Mesenchymal stem cell (in vitro differentiated cells and primary cell): ENCODE measurements at regions not wholly inside any gene's neighbourhood (a gene's known extent, or its start where the extent isn't known, plus 50 kb on each side); places are given as distances from the start of the nearest gene placed in this dataset.

Source experiments
- DNase-seq: peaks from one replicate; pipeline ENCODE4 v3.0.0-alpha.2; 2013
- H2AFZ ChIP-seq: one replicate; pipeline ENCODE4 v1.6.1; 2013; ENCODE audit warnings: low read depth, mild to moderate bottlenecking, control low read depth, inconsistent platforms, low read length, moderate library complexity
- H2AK5ac ChIP-seq: 2 replicates; pipeline ENCODE4 v1.6.1; 2013; ENCODE audit warnings: low read length, moderate library complexity, mild to moderate bottlenecking, inconsistent platforms; ENCODE audit not compliant: severe bottlenecking
- H2BK120ac ChIP-seq: one replicate; pipeline ENCODE4 v1.6.1; 2013; ENCODE audit warnings: low read depth, mild to moderate bottlenecking, inconsistent platforms, low read length, moderate library complexity
- H2BK12ac ChIP-seq, 2 experiments: one replicate each; pipeline ENCODE4 v1.6.1; 2013; ENCODE audit warnings: inconsistent platforms in 2 of 2, low read length in 2 of 2, mild to moderate bottlenecking in 2 of 2, moderate library complexity in 2 of 2, control low read depth in 1 of 2
- H2BK15ac ChIP-seq: one replicate; pipeline ENCODE4 v1.6.1; 2013; ENCODE audit warnings: mild to moderate bottlenecking, low read depth, inconsistent platforms; ENCODE audit not compliant: poor library complexity, severe bottlenecking
- H2BK5ac ChIP-seq: 2 replicates; pipeline ENCODE4 v1.6.1; 2013; ENCODE audit warnings: low read depth, mild to moderate bottlenecking, low read length, control low read depth, inconsistent platforms; ENCODE audit not compliant: poor library complexity, severe bottlenecking
- H3K14ac ChIP-seq, 2 experiments: one replicate each; pipeline ENCODE4 v1.6.1; 2013; ENCODE audit warnings: inconsistent platforms in 2 of 2, low read length in 2 of 2, control low read depth in 1 of 2, mild to moderate bottlenecking in 1 of 2, moderate library complexity in 1 of 2
- H3K18ac ChIP-seq, 2 experiments: one replicate each; pipeline ENCODE4 v1.6.1; 2013; ENCODE audit warnings: inconsistent platforms in 2 of 2, low read length in 2 of 2, control low read depth in 1 of 2, low read depth in 1 of 2, mild to moderate bottlenecking in 1 of 2
- H3K23ac ChIP-seq, 2 experiments: one replicate each; pipeline ENCODE4 v1.6.1; 2013; ENCODE audit warnings: inconsistent platforms in 2 of 2, low read length in 2 of 2, mild to moderate bottlenecking in 2 of 2, moderate library complexity in 2 of 2, control low read depth in 1 of 2
- H3K27ac ChIP-seq: 2 replicates; pipeline ENCODE4 v1.5.1; 2013; ENCODE audit warnings: mild to moderate bottlenecking, moderate library complexity, low read length, control low read depth, inconsistent platforms; ENCODE audit not compliant: poor library complexity, severe bottlenecking
- H3K27me3 ChIP-seq, 2 experiments: 2 replicates each; pipeline versions ENCODE4 v1.6.1 to v1.7.0; 2013; ENCODE audit warnings: low read length in 2 of 2, mild to moderate bottlenecking in 2 of 2, moderate library complexity in 2 of 2, control low read depth in 1 of 2, inconsistent platforms in 1 of 2; ENCODE audit not compliant: control insufficient read depth in 1 of 2, insufficient read depth in 1 of 2
- H3K36me3 ChIP-seq, 2 experiments: 2 replicates each; pipeline versions ENCODE4 v1.6.1 to v1.7.0; 2013; ENCODE audit warnings: low read length in 2 of 2, control low read depth in 1 of 2, inconsistent platforms in 1 of 2, low read depth in 1 of 2, mild to moderate bottlenecking in 1 of 2; ENCODE audit not compliant: insufficient read depth in 2 of 2, control insufficient read depth in 1 of 2
- H3K4ac ChIP-seq, 2 experiments: one replicate each; pipeline ENCODE4 v1.6.1; 2013; ENCODE audit warnings: inconsistent platforms in 2 of 2, low read length in 2 of 2, mild to moderate bottlenecking in 2 of 2, moderate library complexity in 2 of 2, control low read depth in 1 of 2, low read depth in 1 of 2
- H3K4me1 ChIP-seq: 2 replicates; pipeline ENCODE4 v1.6.1; 2013; ENCODE audit warnings: low read depth, low read length, control low read depth; ENCODE audit not compliant: control insufficient read depth, insufficient read depth
- H3K4me2 ChIP-seq: 2 replicates; pipeline ENCODE4 v1.6.1; 2013; ENCODE audit warnings: low read length, mild to moderate bottlenecking, inconsistent platforms; ENCODE audit not compliant: poor library complexity, severe bottlenecking
- H3K4me3 ChIP-seq, 2 experiments: 2 replicates each; pipeline versions ENCODE4 v1.5.1 to v1.7.0; 2013; ENCODE audit warnings: low read length in 2 of 2, mild to moderate bottlenecking in 2 of 2, control low read depth in 1 of 2, low read depth in 1 of 2; ENCODE audit not compliant: insufficient read depth in 1 of 2
- H3K79me1 ChIP-seq: replicated peaks from 2 replicates; pipeline ENCODE4 v1.6.1; 2013; ENCODE audit warnings: mild to moderate bottlenecking, control low read depth, low read length, inconsistent platforms; ENCODE audit not compliant: poor library complexity, severe bottlenecking
- H3K9ac ChIP-seq: 2 replicates; pipeline ENCODE4 v1.7.0; 2013; ENCODE audit warnings: mild to moderate bottlenecking, low read length, moderate library complexity
- H3K9me3 ChIP-seq: 2 replicates; pipeline ENCODE4 v1.7.0; 2013; ENCODE audit warnings: mild to moderate bottlenecking, low read length; ENCODE audit not compliant: control insufficient read depth
- H4K8ac ChIP-seq: one replicate; pipeline ENCODE4 v1.6.1; 2013; ENCODE audit warnings: inconsistent platforms, mild to moderate bottlenecking, low read length, moderate library complexity
- H4K91ac ChIP-seq: one replicate; pipeline ENCODE4 v1.6.1; 2013; ENCODE audit warnings: mild to moderate bottlenecking, low read length, inconsistent platforms
- WGBS: methylation state at CpG from one replicate; pipeline ENCODE4 v1.1.7; 2013; ENCODE audit warnings: mixed read lengths; 5-methylcytosine and 5-hydroxymethylcytosine counted together

GRCh38 chr7:45324683-45325237 is 167.2 kb downstream of the RAMP3 start:
- Histone ChIP-seq H2BK5ac (no peak overlapping the region), H4K8ac (no peak overlapping the region), H3K79me1 (no peaks in the 10 kb centered on the region), H3K4me1 (no peaks in the 10 kb centered on the region), H3K27me3 (no peaks in the 10 kb centered on the region), H3K36me3 (no peaks in the 10 kb centered on the region), H4K91ac (no peak overlapping the region), H3K27ac (no peak overlapping the region), H3K14ac (no peak overlapping the region), H3K4me2 (no peak overlapping the region), H2BK120ac (no peak overlapping the region), H3K9ac (no peak overlapping the region), H3K18ac (no peak overlapping the region), H3K4ac (no peak overlapping the region), H3K9me3 (peaks cover 7% of the 10 kb centered on the region), H3K23ac (no peak overlapping the region), H2BK12ac (no peak overlapping the region), H2AK5ac (no peak overlapping the region), H2BK15ac (no peak overlapping the region), H3K4me3 (no peak overlapping the region), H2AFZ (no peak overlapping the region)
- no peak for DNase-seq
- WGBS, result 64% methylated on average over 4 of the region's 4 CpGs

GRCh38 chr7:45325378-45325777 is 167.8 kb downstream of the RAMP3 start:
- Histone ChIP-seq H2AFZ (no peak overlapping the region), H4K91ac (no peak overlapping the region), H3K9ac (no peak overlapping the region), H3K9me3 (peaks cover 7% of the 10 kb centered on the region), H3K14ac (no peak overlapping the region), H2BK5ac (no peak overlapping the region), H2BK12ac (no peak overlapping the region), H3K4me2 (no peak overlapping the region), H3K18ac (no peak overlapping the region), H3K23ac (no peak overlapping the region), H3K79me1 (no peaks in the 10 kb centered on the region), H2AK5ac (no peak overlapping the region), H2BK15ac (no peak overlapping the region), H3K4me3 (no peak overlapping the region), H3K36me3 (no peaks in the 10 kb centered on the region), H3K27me3 (no peaks in the 10 kb centered on the region), H4K8ac (no peak overlapping the region), H3K4me1 (no peaks in the 10 kb centered on the region), H3K27ac (no peak overlapping the region), H2BK120ac (no peak overlapping the region), H3K4ac (no peak overlapping the region)
- WGBS, result 47% methylated on average over 3 of the region's 3 CpGs
- no peak for DNase-seq

GRCh38 chr7:45328403-45328981 is 170.9 kb downstream of the RAMP3 start:
- H3K23ac ChIP-seq, result no peak overlapping the region
- no peak overlapping the region for H3K18ac ChIP-seq
- H3K9ac ChIP-seq, result no peak overlapping the region
- no peaks in the 10 kb centered on the region for H3K36me3 ChIP-seq
- H3K27ac ChIP-seq, result no peak overlapping the region
- H2BK120ac ChIP-seq, result no peak overlapping the region
- H3K4me2 ChIP-seq, result no peak overlapping the region
- WGBS, result 89% methylated on average over 3 of the region's 5 CpGs
- no peak for DNase-seq
- no peak overlapping the region for H4K8ac ChIP-seq
- H2BK5ac ChIP-seq, result no peak overlapping the region
- H3K4me1 ChIP-seq, result no peaks in the 10 kb centered on the region
- no peak overlapping the region for H2BK12ac ChIP-seq
- H4K91ac ChIP-seq, result no peak overlapping the region
- no peaks in the 10 kb centered on the region for H3K79me1 ChIP-seq
- H2AFZ ChIP-seq, result no peak overlapping the region
- H3K4ac ChIP-seq, result no peak overlapping the region
- no peak overlapping the region for H3K14ac ChIP-seq
- no peak overlapping the region for H3K4me3 ChIP-seq
- no peaks in the 10 kb centered on the region for H3K27me3 ChIP-seq
- H3K9me3 ChIP-seq, result peaks cover 15% of the 10 kb centered on the region
- H2AK5ac ChIP-seq, result no peak overlapping the region
- H2BK15ac ChIP-seq, result no peak overlapping the region

- Histone ChIP-seq H4K8ac (no peak overlapping the region), H2BK120ac (no peak overlapping the region), H3K23ac (no peak overlapping the region), H2AFZ (no peak overlapping the region), H2BK15ac (no peak overlapping the region), H3K4me1 (no peaks in the 10 kb centered on the region), H3K4me3 (no peak overlapping the region), H3K79me1 (no peaks in the 10 kb centered on the region), H2BK12ac (no peak overlapping the region), H4K91ac (no peak overlapping the region), H3K4me2 (no peak overlapping the region), H3K9ac (no peak overlapping the region), H3K27me3 (no peaks in the 10 kb centered on the region), H3K27ac (no peak overlapping the region), H3K14ac (no peak overlapping the region), H3K9me3 (peaks cover 13% of the 10 kb centered on the region), H3K18ac (no peak overlapping the region), H3K4ac (no peak overlapping the region), H3K36me3 (no peaks in the 10 kb centered on the region), H2AK5ac (no peak overlapping the region), H2BK5ac (no peak overlapping the region)
- DNase-seq, result no peak
- WGBS, result no CpG with 5 or more reads among the region's 1 CpG
These were observed 174.0 kb downstream of the RAMP3 start for GRCh38 chr7:45331563-45331962.
